ENCODE measurements at regions not wholly inside any gene's neighbourhood (a gene's known extent, or its start where the extent isn't known, plus 50 kb on each side); places are given as distances from the start of the nearest gene placed in this dataset.

- Histone ChIP-seq H3K79me2 (ENCODE audit: low read length) (no peaks in the 10 kb centered on the region), H3K4me1 (ENCODE audit: low read length) (no peaks in the 10 kb centered on the region), H3K4me3 (ENCODE audit: low read length) (no peak overlapping the region), H3K4me2 (ENCODE audit: low read depth, low read length) (no peak overlapping the region), H3F3A (ENCODE audit: insufficient read depth, low read length) (no peaks in the 10 kb centered on the region), H3K27ac (ENCODE audit: low read length) (no peak overlapping the region), H3K27me3 (replicated peaks; ENCODE audit: insufficient read depth, low read length) (peaks cover 19% of the 10 kb centered on the region), H4K20me1 (ENCODE audit: insufficient read depth, low read length) (no peaks in the 10 kb centered on the region), H3K9me3 (replicated peaks; ENCODE audit: insufficient read depth, low read length) (no peaks in the 10 kb centered on the region), H2AFZ (ENCODE audit: low read length) (no peak overlapping the region), H3K9ac (ENCODE audit: low read length) (no peak overlapping the region), H3K36me3 (replicated peaks; ENCODE audit: insufficient read depth, low read length) (no peaks in the 10 kb centered on the region), H3K9me2 (replicated peaks; ENCODE audit: insufficient read depth, low read length) (no peaks in the 10 kb centered on the region)
- no peak for DNase-seq
- no peak for TF ChIP-seq EZH2 (optimal IDR thresholded peaks at IDR 0.05; ENCODE audit: low read depth, low read length)
- TF ChIP-seq EZH2phosphoT487 (IDR thresholded peaks at IDR 0.05; ENCODE audit: low read length): no peak
- no peak for TF ChIP-seq CTCF (IDR thresholded peaks at IDR 0.05; ENCODE audit: low read length)
Measured at GRCh38 chr15:77753939-77754338, 121.2 kb upstream of the LINGO1 start.

- no peak overlapping the region for H3K9ac ChIP-seq (ENCODE audit: low read length)
- H2AFZ ChIP-seq (ENCODE audit: low read length): no peak overlapping the region
- H3K27ac ChIP-seq (ENCODE audit: low read length): no peak overlapping the region
- no peaks in the 10 kb centered on the region for H3F3A ChIP-seq (ENCODE audit: insufficient read depth, low read length)
- H3K79me2 ChIP-seq (ENCODE audit: low read length): no peaks in the 10 kb centered on the region
- H3K4me1 ChIP-seq (ENCODE audit: low read length): no peaks in the 10 kb centered on the region
- no peak overlapping the region for H3K4me2 ChIP-seq (ENCODE audit: low read depth, low read length)
- no peaks in the 10 kb centered on the region for H3K9me2 ChIP-seq (replicated peaks; ENCODE audit: insufficient read depth, low read length)
- H4K20me1 ChIP-seq (ENCODE audit: insufficient read depth, low read length): no peaks in the 10 kb centered on the region
- no peak overlapping the region for H3K4me3 ChIP-seq (ENCODE audit: low read length)
- no peak for TF ChIP-seq EZH2phosphoT487 (IDR thresholded peaks at IDR 0.05; ENCODE audit: low read length)
- no peak for TF ChIP-seq CTCF (IDR thresholded peaks at IDR 0.05; ENCODE audit: low read length)
- TF ChIP-seq EZH2 (optimal IDR thresholded peaks at IDR 0.05; ENCODE audit: low read depth, low read length): no peak
- no peaks in the 10 kb centered on the region for H3K9me3 ChIP-seq (replicated peaks; ENCODE audit: insufficient read depth, low read length)
- peak; percentile 27 for DNase-seq
- H3K36me3 ChIP-seq (replicated peaks; ENCODE audit: insufficient read depth, low read length): no peaks in the 10 kb centered on the region
- H3K27me3 ChIP-seq (replicated peaks; ENCODE audit: insufficient read depth, low read length): peaks cover 19% of the 10 kb centered on the region
Measured at GRCh38 chr15:77753281-77753873, 120.7 kb upstream of the LINGO1 start.

- no peaks in the 10 kb centered on the region for H3K9me2 ChIP-seq (replicated peaks; ENCODE audit: insufficient read depth, low read length)
- H3K79me2 ChIP-seq (ENCODE audit: low read length): no peaks in the 10 kb centered on the region
- no peak overlapping the region for H2AFZ ChIP-seq (ENCODE audit: low read length)
- no peak overlapping the region for H3K27ac ChIP-seq (ENCODE audit: low read length)
- H3K4me3 ChIP-seq (ENCODE audit: low read length): no peak overlapping the region
- peaks cover 32% of the 10 kb centered on the region for H3K27me3 ChIP-seq (replicated peaks; ENCODE audit: insufficient read depth, low read length)
- H3K4me1 ChIP-seq (ENCODE audit: low read length): no peaks in the 10 kb centered on the region
- no peaks in the 10 kb centered on the region for H3F3A ChIP-seq (ENCODE audit: insufficient read depth, low read length)
- no peak for DNase-seq
- no peak for TF ChIP-seq EZH2phosphoT487 (IDR thresholded peaks at IDR 0.05; ENCODE audit: low read length)
- TF ChIP-seq EZH2 (optimal IDR thresholded peaks at IDR 0.05; ENCODE audit: low read depth, low read length): no peak
- no peak for TF ChIP-seq CTCF (IDR thresholded peaks at IDR 0.05; ENCODE audit: low read length)
- H3K4me2 ChIP-seq (ENCODE audit: low read depth, low read length): no peak overlapping the region
- no peak overlapping the region for H3K9ac ChIP-seq (ENCODE audit: low read length)
- H4K20me1 ChIP-seq (ENCODE audit: insufficient read depth, low read length): no peaks in the 10 kb centered on the region
- H3K36me3 ChIP-seq (replicated peaks; ENCODE audit: insufficient read depth, low read length): no peaks in the 10 kb centered on the region
- no peaks in the 10 kb centered on the region for H3K9me3 ChIP-seq (replicated peaks; ENCODE audit: insufficient read depth, low read length)
Measured at GRCh38 chr15:77749998-77750540, 117.4 kb upstream of the LINGO1 start.

Data from MM.1S (cell line).